Testis (tissue), 2 donors: ENCODE measurements at regions not wholly inside any gene's neighbourhood (a gene's known extent, or its start where the extent isn't known, plus 50 kb on each side); places are given as distances from the start of the nearest gene placed in this dataset.

Experiments
- DNase-seq: peaks from one replicate; pipeline ENCODE4 v3.0.0-alpha.2; 2019
- H3K27ac ChIP-seq, 2 donors: fragments of 200-600 bp; sonication (generic); one replicate each; pipeline ENCODE4 v1.5.1; 2019
- H3K27me3 ChIP-seq: fragments of 200-600 bp; sonication (generic); one replicate; pipeline ENCODE4 v1.5.1; 2019
- H3K36me3 ChIP-seq: fragments of 200-600 bp; sonication (generic); one replicate; pipeline ENCODE4 v1.5.1; 2017; ENCODE audit warnings: low read depth; ENCODE audit errors: missing control alignments
- H3K4me1 ChIP-seq: fragments of 200-600 bp; sonication (generic); one replicate; pipeline ENCODE4 v1.5.1; 2019
- H3K4me3 ChIP-seq, 2 donors: fragments of 200-600 bp; sonication (generic); one replicate each; pipeline ENCODE4 v1.5.1; 2017 to 2019
- H3K9me3 ChIP-seq: fragments of 200-600 bp; sonication (generic); one replicate; pipeline ENCODE4 v1.5.1; 2017
- POLR2A ChIP-seq: fragments of 450-650 bp; IDR thresholded peaks from one replicate; pipeline ENCODE4 v1.6.1; 2017; ENCODE audit warnings: antibody characterized with exemption, mild to moderate bottlenecking, moderate library complexity
- WGBS, 2 donors: methylation state at CpG; one replicate each; pipeline ENCODE4 v1.1.5; 2018; 5-methylcytosine and 5-hydroxymethylcytosine counted together
- intact Hi-C: fragments of 100-400 bp; cut with DNase I; formaldehyde crosslinking; loops from one replicate; pipeline ENCODE4 v1.15.1; 2023; ENCODE audit warnings: low total_unique reads
- TF ChIP-seq, protein P1 (sequence below), 3 experiments: fragments of 450-650 bp in 2 of 3; fragments of 200-600 bp in 1 of 3; sonication (generic) in 1 of 3; IDR thresholded peaks; one replicate each; pipeline ENCODE4 v1.5.1; 2016 to 2019; ENCODE audit warnings: antibody characterized with exemption in 3 of 3, mild to moderate bottlenecking in 2 of 3, moderate library complexity in 1 of 3

DNA sequence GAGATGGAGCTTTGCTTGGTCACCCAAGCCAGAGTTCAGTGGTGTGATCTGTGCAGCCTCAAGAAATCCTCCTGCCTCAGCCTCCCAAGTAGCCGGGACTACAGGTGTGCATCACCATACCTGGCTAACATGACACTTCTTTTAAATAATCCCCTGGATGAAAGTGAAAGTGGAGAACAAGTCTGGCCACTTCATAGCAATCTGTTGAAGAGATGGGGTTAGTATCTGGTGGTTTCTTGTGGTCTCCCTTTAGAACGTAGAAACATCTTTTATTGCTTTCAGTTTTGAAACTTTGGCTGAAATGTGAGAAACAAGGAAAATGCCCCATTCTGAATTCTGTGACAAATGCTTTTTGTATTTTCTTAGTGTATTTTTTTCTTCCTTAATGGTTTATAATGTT, 452.5 kb upstream of the RIOK2 start:
- Histone ChIP-seq H3K27ac (no peak overlapping the region), H3K4me1 (no peaks in the 10 kb centered on the region), H3K4me3 (no peak overlapping the region), H3K9me3 (no peaks in the 10 kb centered on the region), H3K27me3 (no peaks in the 10 kb centered on the region), H3K36me3 (no peaks in the 10 kb centered on the region)
- no peak for DNase-seq
- intact Hi-C loops, result no loop called here
- TF ChIP-seq, protein P1, sequence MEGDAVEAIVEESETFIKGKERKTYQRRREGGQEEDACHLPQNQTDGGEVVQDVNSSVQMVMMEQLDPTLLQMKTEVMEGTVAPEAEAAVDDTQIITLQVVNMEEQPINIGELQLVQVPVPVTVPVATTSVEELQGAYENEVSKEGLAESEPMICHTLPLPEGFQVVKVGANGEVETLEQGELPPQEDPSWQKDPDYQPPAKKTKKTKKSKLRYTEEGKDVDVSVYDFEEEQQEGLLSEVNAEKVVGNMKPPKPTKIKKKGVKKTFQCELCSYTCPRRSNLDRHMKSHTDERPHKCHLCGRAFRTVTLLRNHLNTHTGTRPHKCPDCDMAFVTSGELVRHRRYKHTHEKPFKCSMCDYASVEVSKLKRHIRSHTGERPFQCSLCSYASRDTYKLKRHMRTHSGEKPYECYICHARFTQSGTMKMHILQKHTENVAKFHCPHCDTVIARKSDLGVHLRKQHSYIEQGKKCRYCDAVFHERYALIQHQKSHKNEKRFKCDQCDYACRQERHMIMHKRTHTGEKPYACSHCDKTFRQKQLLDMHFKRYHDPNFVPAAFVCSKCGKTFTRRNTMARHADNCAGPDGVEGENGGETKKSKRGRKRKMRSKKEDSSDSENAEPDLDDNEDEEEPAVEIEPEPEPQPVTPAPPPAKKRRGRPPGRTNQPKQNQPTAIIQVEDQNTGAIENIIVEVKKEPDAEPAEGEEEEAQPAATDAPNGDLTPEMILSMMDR (IDR thresholded peaks at IDR 0.05), result no peak
- TF ChIP-seq POLR2A, result no peak
- WGBS, 2 donors, result 85 to 89% methylated on average over 2 of the region's 2 CpGs

DNA sequence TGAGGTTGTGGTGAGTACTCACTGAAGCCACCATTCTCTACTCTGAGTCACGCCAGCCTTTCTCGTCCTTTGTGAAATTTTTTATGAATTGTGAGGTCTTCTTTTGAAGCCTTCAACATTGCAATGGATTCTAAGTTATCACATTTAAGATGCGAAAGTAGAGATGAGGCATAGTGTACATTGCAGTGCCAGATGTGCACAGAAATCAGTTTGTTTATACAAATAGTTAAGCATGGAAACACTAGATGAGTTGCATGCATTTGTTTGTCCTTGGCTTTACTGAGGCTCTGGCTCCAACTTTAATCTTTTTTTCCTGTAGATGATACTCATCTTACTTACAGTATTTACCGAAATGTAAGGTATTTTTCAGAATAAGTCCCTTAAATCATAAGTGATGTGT, 453.7 kb upstream of the RIOK2 start:
- intact Hi-C loops, result no loop called here
- Histone ChIP-seq H3K4me1 (no peaks in the 10 kb centered on the region), H3K27me3 (no peaks in the 10 kb centered on the region), H3K4me3 (no peak overlapping the region), H3K9me3 (no peaks in the 10 kb centered on the region), H3K27ac (no peak overlapping the region), H3K36me3 (no peaks in the 10 kb centered on the region)
- no peak for DNase-seq
- 90 to 91% methylated on average over 4 of the region's 4 CpGs for WGBS, 2 donors
- TF ChIP-seq POLR2A, result no peak
- TF ChIP-seq, protein P1 (IDR thresholded peaks at IDR 0.05), result no peak

DNA sequence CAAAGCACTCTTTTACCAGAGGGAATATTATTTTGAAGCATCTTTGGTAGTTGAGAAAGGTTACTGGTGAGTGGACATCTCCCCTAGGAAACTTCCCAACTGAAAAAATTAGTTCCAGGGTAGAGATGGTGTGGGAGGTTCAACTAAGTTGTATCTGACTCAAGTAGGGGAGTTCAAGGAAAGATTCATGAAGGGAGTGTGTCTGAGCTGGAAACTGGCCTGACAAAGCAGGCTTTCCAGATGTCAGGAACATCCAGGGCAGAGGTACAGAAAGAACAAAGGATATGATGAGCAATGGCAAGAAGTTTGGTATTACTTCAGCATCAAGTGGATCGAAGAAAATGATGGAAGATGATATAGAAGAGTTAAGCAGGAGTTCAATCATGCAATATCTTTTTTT, 458.0 kb upstream of the RIOK2 start:
- intact Hi-C loops, result no loop called here
- WGBS, 2 donors, result 49 to 61% methylated on average over 1 of the region's 1 CpG
- Histone ChIP-seq H3K27ac (no peak overlapping the region), H3K27me3 (no peaks in the 10 kb centered on the region), H3K4me1 (no peaks in the 10 kb centered on the region), H3K9me3 (no peaks in the 10 kb centered on the region), H3K36me3 (no peaks in the 10 kb centered on the region), H3K4me3 (no peak overlapping the region)
- no peak for TF ChIP-seq POLR2A
- TF ChIP-seq, protein P1 (IDR thresholded peaks at IDR 0.05), result no peak
- DNase-seq, result no peak

DNA sequence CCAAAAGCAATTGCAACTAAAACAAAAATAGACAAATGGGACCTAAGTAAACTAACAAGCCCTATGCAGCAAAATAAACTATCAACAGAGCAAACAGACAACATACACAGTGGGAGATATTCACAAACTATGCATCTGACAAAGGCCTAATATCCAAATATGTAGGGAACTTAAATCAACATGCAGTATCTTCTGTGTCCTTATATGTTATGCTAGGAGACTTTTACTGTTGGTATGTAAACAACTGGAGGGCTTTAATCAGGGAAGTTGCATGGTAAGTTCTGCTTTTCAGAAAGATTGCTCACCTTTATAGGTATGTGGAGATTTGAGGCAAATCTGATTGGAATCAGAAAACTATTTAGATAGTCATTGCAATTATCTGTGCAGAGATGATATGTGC, 461.2 kb upstream of the RIOK2 start:
- TF ChIP-seq POLR2A, result no peak
- TF ChIP-seq, protein P1 (IDR thresholded peaks at IDR 0.05), result no peak
- intact Hi-C loops, result no loop called here

GRCh38 chr5:97644896-97645295, 461.8 kb upstream of the RIOK2 start:
- no peak for TF ChIP-seq POLR2A
- TF ChIP-seq, protein P1 (IDR thresholded peaks at IDR 0.05), result no peak
- Histone ChIP-seq H3K4me1 (no peaks in the 10 kb centered on the region), H3K4me3 (no peak overlapping the region), H3K27me3 (no peaks in the 10 kb centered on the region), H3K27ac (no peak overlapping the region), H3K36me3 (no peaks in the 10 kb centered on the region), H3K9me3 (no peaks in the 10 kb centered on the region)
- WGBS, 2 donors, result 91 to 92% methylated on average over 2 of the region's 2 CpGs
- intact Hi-C loops, result no loop called here
- no peak for DNase-seq

More for the DNA sequence above, 461.2 kb upstream of the RIOK2 start:
- Histone ChIP-seq H3K9me3 (no peaks in the 10 kb centered on the region), H3K27ac (no peak overlapping the region), H3K4me3 (no peak overlapping the region), H3K4me1 (no peaks in the 10 kb centered on the region), H3K36me3 (no peaks in the 10 kb centered on the region), H3K27me3 (no peaks in the 10 kb centered on the region)
- no peak for DNase-seq
